GM08714 (cell line): ENCODE measurements at regions not wholly inside any gene's neighbourhood (a gene's known extent, or its start where the extent isn't known, plus 50 kb on each side); places are given as distances from the start of the nearest gene placed in this dataset.

ENCODE experiments used
- H3K4me3 ChIP-seq: fragments of 200-500 bp; sonication (Bioruptor generic); 2 replicates; pipeline ENCODE4 v1.5.1; 2014; ENCODE audit warnings: mild to moderate bottlenecking, low read length, inconsistent platforms
- ZNF274 ChIP-seq: IDR thresholded peaks from 2 replicates; pipeline ENCODE4 v1.6.1; 2012; ENCODE audit warnings: mild to moderate bottlenecking, low read depth, low read length

DNA sequence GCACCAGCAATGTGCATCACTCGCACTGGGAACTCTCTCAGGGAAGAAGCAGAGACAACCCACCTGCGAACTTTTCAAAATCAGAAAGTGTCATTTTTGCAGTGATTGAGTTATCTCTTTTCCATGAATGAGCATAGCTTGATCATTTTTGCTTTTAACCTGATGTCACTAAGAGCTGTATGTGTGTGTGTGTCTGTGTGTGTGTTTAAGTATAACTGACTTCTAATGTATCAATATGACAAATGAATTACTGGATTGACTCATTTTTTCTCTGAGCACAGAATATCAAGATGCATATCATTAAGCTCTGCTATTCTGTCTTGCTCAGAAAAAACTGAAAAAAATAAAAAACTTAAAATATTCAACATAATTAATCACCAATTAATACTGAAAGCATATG, 548.9 kb upstream of the MARCKS start:
- H3K4me3 ChIP-seq: no peak overlapping the region
- TF ChIP-seq ZNF274: no peak

DNA sequence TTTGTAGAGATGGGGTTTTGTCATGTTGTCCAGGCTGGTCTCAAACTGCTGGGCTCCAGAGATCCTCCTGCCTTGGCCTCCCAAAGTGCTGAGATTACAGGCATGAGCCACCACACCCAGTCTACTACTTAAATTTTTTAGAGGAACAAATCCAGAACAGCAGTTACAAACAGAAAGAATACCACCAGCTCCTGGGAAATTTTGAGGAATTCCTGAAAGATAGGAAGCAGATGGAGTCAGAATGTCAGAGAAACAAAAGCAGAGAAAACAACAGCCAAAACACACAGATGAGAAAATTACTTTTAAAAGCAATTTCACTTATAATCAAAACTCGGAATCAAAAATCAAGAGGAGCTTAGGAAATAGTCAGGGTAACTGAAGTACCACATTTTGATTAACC, 543.3 kb upstream of the MARCKS start:
- no peak overlapping the region for H3K4me3 ChIP-seq
- no peak for TF ChIP-seq ZNF274

DNA sequence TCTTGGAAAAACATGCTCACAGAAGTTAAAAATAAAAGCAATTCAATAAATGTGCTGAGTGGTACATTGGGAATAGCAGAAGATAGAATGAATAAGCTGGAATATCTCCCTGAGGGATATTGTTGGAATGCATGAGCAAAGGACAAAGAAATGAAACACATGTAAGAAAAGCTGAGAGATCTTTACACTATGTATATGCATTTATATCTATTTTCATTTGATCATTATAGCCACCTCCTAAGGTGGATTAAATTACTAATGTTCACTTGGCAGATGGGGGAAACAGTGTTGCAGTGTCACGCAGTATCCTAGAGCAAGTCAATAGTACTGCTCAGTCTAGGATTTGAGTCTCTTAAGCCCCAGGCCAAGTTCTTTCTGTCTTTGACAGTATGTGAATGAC, 542.0 kb upstream of the MARCKS start:
- no peak overlapping the region for H3K4me3 ChIP-seq
- no peak for TF ChIP-seq ZNF274

DNA sequence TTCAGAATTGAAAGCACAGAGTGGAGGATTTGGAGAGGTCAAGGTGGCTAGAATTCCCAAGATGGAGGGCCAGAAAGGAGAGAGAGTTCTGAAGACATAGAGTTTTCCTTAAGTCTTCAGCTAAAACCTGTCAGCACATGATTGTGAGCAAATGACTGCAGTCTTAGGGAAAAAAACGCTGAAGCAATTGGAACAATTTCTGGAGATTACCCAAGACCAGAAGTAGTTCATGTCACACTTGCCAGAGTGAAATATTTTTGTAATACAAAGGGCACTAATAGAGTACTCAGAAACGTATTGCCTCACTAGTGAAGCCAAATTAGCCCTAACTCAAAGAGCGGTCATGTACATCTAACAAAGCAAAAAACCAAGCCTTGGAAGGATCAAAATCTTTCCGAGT, 541.3 kb upstream of the MARCKS start:
- no peak overlapping the region for H3K4me3 ChIP-seq
- TF ChIP-seq ZNF274: no peak

DNA sequence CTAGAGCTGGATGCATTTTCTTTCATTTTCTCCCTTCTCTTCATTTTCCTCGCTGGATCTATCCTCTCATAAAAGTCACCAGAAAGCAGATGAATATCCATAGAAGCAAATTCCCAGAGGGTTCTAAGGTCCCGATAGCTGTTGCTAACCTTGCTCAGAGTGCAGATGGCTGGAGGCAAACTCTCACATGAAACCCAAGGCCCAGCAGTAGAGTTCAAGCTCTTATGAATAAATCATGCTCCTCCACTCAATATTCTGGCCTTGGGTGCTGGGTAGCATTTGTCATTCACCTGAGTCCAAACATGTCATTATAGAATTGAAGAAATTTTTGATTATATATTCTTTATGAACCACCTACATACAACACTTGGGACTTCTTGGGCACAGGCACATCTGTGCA, 539.7 kb upstream of the MARCKS start:
- no peak for TF ChIP-seq ZNF274
- H3K4me3 ChIP-seq: no peak overlapping the region

DNA sequence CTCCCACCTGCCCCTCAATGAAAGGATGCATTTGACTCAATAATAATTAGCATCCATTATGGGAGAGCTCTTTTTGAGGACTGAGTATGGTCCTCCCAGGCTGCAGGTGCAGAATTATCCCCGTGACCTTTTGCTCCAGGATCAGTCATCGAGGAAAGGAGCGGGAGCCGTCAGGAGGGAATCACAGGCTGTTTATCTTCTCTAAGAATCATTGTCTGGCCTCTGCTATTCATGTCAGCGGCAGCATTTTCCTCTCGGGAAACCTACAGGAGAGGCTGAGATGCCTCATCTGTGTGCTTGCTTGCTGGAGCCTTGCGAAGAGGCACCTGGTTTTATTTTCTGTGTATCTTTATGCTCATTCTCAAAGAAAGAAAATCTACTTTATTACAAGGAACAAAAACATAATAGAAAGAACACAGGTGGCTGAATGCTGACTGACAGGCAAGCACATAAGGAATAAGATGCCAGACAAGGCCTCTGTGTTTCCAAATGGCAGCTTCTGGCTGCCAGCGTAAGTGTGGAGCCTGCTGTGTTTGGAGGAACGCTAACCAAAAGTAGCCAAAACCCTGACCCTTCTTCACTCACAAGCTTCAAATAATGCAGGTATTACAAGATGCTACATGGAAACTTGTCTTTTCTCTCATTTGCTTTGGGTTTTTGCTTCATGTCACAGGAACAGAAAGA, 539.1 kb upstream of the MARCKS start:
- TF ChIP-seq ZNF274: no peak
- no peak overlapping the region for H3K4me3 ChIP-seq

DNA sequence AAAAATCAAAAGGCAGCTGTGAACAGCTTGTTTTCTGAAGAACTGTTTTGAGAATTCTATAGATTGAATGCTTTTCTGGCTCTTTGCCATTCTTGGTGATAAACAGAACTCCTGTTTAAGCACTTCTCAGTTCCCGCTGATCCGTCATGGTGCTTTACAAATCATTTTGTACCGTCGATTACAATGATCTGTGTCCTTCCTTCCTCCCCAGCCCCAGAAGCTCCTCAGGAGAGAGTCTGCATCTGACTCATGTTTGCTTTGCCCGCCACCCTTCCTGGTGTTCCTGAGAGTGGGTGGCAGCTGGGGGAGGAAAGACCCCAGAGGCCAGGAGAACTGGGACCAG, 538.6 kb upstream of the MARCKS start:
- TF ChIP-seq ZNF274: no peak
- no peak overlapping the region for H3K4me3 ChIP-seq

DNA sequence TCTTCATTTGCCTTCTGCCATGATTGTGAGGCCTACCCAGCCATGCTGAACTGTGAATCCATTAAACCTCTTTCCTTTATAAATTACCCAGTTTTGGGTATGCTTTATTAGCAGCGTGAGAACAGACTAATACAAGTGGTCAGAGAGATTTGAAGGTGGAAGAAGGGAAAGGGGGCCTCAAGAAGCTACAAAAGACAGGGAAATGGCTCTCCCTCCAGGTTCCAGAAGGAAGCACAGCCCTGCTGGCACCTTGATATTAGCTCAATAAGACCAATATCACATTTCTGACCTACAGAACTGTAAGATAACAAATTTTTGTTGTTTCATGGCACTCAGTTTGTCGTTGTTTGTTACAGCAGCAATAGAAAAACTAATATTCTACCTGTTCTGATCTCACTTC, 536.5 kb upstream of the MARCKS start:
- no peak for TF ChIP-seq ZNF274
- H3K4me3 ChIP-seq: no peak overlapping the region

DNA sequence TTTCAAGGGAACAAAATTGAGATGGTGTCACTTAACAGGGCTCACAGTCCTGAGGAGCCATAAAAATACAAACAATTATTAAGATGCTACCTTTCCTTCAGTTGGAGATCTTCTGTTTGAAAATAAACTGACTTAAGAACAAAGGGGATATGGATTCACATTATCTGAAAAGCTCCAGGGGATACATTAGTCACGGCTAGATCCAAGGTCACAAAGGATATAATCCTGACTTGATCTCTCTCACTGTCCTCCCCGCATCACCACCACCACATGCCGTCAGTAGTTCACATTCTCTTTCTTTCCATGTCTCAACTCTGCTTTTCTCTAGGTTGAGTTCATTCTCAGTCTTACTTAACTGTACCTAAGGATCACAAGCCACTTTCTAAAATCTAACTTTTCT, 530.4 kb upstream of the MARCKS start:
- no peak overlapping the region for H3K4me3 ChIP-seq
- TF ChIP-seq ZNF274: no peak

DNA sequence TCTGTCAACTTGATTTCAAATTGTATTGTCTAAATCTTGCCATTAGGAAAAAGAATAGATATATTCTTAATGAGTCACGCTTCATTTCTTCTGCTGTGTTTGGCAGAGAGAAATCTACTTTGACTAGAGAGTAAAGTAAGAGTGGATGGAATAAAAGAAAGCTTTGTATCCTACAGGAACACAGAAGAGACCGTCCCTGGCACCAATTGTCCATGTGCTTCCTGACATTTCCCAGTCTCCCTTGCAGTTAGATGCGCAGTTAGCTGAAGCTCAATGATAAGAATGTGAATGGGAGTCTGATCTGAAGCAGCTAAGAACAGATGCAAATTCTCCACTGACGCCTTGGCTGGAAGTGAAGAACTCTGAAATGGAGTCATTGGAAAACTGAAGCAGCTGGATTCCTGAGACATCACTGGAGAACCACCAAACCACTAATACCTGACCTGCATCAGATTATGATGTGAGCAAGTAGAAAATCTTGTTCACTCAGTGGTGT, 528.2 kb upstream of the MARCKS start:
- no peak overlapping the region for H3K4me3 ChIP-seq
- no peak for TF ChIP-seq ZNF274

DNA sequence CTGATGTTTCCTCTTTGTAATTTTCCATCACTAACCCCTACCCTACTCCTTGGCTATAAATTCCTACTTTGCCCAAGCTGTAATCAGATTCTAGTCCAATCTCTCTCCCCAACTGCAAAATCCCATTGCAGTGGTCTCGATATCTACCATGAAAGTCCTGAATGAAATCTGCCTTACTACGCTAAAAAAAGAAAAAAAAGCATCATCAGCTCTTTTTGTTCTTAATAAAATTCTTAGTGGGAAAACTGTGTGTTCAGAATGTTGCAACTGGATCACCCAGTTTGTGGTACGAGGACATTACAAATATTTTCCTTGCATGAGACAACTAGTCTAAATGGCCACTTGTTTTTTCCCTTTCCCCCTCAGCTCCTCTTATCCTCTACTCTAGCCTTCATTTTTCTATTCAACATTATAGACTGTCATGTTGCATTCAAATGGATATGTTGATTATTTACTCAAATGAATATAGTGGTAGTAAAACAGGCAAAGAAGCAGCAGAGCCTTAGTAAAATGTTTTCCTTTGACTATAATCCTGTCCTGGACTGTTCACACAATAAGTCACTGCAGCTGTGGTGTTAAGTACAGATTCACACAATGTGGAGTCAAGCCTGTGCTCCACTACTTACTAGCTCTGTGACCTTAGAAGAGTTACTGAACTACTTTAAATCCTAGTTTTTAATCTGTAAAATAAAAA, 527.1 kb upstream of the MARCKS start:
- no peak for TF ChIP-seq ZNF274
- H3K4me3 ChIP-seq: no peak overlapping the region

DNA sequence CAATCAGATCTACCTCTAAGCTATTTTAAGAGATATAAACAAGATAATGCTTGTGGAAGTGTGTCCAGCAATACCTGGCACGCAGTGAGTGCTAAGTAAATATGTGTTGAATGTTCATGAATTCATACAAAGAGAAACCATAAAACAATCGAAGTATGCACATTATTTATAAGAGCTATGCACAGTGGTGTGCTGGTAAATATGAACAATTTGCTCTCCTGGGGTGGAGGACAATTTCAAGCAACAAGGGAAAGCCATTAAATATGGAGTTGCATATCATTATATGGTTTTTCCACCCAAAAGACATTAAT, 526.6 kb upstream of the MARCKS start:
- no peak overlapping the region for H3K4me3 ChIP-seq
- no peak for TF ChIP-seq ZNF274

DNA sequence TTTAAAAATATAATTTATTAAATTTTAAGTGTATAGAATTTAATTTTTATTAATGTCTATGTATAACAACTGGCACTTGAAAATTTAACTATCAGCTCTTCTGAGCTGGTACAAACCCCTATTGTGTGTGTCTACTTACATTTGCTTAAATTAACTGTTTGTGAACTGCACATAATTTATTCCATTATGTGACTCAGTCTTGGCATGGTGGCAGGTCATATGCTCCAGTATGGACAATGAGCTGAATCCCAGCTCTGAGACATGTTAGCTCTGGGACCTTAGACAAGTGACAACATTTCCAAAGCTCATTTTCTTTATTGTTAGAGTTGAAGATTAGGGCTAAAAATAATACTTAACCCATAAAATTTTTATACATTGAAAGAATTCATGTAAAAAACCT, 526.1 kb upstream of the MARCKS start:
- H3K4me3 ChIP-seq: no peak overlapping the region
- TF ChIP-seq ZNF274: no peak

DNA sequence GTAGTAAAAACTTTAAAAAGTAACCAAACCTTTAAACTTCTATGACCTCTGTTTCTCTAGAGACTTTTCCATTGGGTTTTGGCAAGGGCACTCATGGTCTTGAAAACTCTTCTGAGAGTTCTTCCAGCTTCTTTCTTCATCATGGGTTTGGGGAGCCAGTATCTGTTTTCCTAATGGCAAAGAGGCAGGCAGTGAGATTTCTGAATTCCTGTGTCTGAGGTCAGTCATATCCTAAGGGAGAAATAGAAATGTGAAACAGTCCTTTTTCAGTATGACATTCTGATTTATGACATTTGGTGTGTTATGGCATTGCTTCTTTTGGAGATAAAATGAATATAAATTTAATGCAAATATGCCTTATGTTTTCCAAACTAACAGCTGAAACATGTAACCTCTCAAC, 518.5 kb upstream of the MARCKS start:
- TF ChIP-seq ZNF274: no peak
- no peak overlapping the region for H3K4me3 ChIP-seq

DNA sequence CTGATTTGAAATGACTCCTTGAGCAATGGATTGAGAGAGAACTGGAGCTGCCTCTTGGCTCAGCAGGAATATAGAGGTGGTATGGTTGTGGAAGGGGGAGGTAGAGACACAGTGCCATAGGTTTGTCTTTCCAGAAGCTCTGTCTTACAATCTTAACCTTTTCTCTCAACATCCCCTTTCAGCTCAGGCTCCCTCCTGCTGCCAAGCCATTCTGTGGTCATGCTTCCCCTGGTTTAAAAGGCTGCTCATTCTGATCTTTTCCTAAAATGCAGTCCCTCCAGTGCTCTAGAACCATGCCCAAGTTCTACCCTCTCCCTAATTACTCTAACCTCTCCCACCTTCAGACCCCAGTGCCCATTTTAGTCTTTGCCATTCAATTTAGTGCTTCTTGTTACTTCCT, 517.9 kb upstream of the MARCKS start:
- no peak for TF ChIP-seq ZNF274
- no peak overlapping the region for H3K4me3 ChIP-seq

DNA sequence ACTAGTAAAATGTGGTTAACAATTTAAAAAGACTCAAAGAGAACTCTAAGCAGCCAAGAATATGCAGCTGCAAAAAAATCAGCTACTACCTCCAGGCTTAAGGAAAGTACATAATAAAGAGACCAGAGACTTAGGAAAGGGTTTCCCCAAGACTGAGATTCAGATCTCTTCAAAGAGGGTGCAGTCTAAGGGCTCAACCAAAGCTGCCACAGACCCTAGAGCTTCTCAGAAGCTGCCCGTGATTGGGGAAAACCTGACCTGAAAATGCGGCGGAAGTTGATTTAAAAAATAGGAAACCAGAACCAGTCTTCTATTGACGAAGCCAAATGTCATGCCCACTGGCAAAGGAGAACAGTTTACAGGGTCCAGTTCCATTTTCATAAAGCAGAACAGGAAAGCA, 516.8 kb upstream of the MARCKS start:
- no peak for TF ChIP-seq ZNF274
- no peak overlapping the region for H3K4me3 ChIP-seq

DNA sequence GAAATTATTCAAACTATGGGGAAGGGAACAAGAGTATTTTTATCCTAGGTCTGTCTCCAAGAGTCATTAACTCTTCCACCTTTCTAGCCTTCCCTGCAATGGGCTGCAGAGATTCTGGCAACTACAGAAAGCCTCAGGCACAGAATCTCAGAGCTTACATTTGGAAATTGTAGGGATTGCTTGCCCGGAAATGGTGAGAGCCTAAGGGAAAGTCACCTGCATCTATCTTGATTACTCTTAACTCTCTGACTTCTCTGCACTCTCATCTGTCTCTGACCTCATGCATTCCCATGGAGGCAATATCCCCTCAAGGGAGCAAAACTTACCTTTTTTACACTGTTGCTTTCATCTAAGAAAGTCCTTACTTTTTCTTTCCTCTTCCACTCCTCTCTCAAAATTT, 513.2 kb upstream of the MARCKS start:
- TF ChIP-seq ZNF274: no peak
- no peak overlapping the region for H3K4me3 ChIP-seq
